ENCODE measurements at regions not wholly inside any gene's neighbourhood (a gene's known extent, or its start where the extent isn't known, plus 50 kb on each side); places are given as distances from the start of the nearest gene placed in this dataset.
A peak's percentile ranks its signal among the peaks of the same experiment; 100 is the strongest.

GRCh38 chr3:107428051-107428858 is 51.0 kb downstream of the CCDC54 start:
- no peak overlapping the region for H3K4me3 Mint-ChIP-seq
- ATAC-seq (no peak), DNase-seq (no peak)
- H3K4me1 Mint-ChIP-seq, result peaks cover 12% of the 10 kb centered on the region
- no peaks in the 10 kb centered on the region for H3K36me3 Mint-ChIP-seq (ENCODE audit: low read depth)
- no peaks in the 10 kb centered on the region for H3K9me3 ChIP-seq (ENCODE audit: control insufficient read depth, low read length, poor library complexity, severe bottlenecking)
- H3K27me3 Mint-ChIP-seq, result no peaks in the 10 kb centered on the region
- no peak overlapping the region for H3K27ac Mint-ChIP-seq

- ATAC-seq (peak; percentile 73), DNase-seq (peak; percentile 25 to 37 (median 32))
- Mint-ChIP-seq H3K27me3 (peaks cover 5% of the 10 kb centered on the region), H3K4me3 (peak overlapping the region; percentile 92), H3K4me1 (peaks cover 12% of the 10 kb centered on the region), H3K27ac (no peak overlapping the region), H3K36me3 (ENCODE audit: low read depth) (no peaks in the 10 kb centered on the region)
- H3K9me3 ChIP-seq (ENCODE audit: control insufficient read depth, low read length, poor library complexity, severe bottlenecking), result no peaks in the 10 kb centered on the region
Observed at GRCh38 chr3:107429320-107430181, 52.3 kb downstream of the CCDC54 start.

DNA sequence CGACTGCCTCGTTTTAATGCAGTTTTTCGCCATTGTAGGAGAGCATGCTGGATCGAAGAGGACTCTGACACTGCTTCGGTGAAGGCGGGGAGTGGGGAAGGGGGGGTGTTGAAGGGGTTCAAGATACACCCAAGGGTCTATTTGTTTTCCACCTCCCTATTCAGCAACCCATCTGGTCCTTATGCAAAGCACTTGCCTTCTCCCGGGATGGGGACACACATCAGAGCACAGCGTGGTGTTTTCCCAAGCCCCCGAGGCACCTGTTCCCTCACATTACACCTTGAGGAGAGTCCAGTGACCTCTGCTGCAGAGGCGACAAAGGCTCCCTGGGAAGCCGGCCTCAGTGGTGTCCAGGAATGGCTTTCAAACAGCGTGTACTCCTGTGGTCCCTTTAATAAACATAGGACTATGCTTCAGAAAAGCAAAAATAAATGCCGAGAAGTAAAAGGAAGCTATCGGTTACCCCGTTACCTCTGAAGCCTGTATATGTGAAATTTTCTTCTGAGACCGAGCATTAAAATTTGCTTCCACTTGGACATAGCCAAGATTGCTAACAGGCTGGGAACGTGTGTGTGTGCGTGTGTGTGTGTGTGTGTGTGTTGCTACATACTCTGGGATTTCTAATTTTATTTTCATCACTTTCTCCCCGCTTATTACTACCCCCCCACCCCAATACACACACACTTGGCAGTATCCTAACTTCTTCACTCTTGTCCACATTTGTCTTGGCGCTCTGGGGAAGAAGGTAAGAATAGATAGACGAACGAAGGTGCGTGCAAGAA is 53.2 kb downstream of the CCDC54 start:
- no peak for DNase-seq
- no peaks in the 10 kb centered on the region for H3K36me3 Mint-ChIP-seq (ENCODE audit: low read depth)
- no peak overlapping the region for H3K27ac Mint-ChIP-seq
- peaks cover 5% of the 10 kb centered on the region for H3K27me3 Mint-ChIP-seq
- ATAC-seq, result peak; percentile 8
- H3K9me3 ChIP-seq (ENCODE audit: control insufficient read depth, low read length, poor library complexity, severe bottlenecking), result no peaks in the 10 kb centered on the region
- peak overlapping the region; percentile 92 for H3K4me3 Mint-ChIP-seq
- H3K4me1 Mint-ChIP-seq, result peaks cover 12% of the 10 kb centered on the region

- no peaks in the 10 kb centered on the region for H3K9me3 ChIP-seq (ENCODE audit: control insufficient read depth, low read length, poor library complexity, severe bottlenecking)
- Mint-ChIP-seq H3K27ac (no peak overlapping the region), H3K36me3 (ENCODE audit: low read depth) (no peaks in the 10 kb centered on the region), H3K4me1 (peaks cover 12% of the 10 kb centered on the region), H3K27me3 (peaks cover 5% of the 10 kb centered on the region), H3K4me3 (peak overlapping the region; percentile 92)
- ATAC-seq (peak; percentile 20), DNase-seq (no peak)
Observed at GRCh38 chr3:107430996-107431245, 53.7 kb downstream of the CCDC54 start.

DNA sequence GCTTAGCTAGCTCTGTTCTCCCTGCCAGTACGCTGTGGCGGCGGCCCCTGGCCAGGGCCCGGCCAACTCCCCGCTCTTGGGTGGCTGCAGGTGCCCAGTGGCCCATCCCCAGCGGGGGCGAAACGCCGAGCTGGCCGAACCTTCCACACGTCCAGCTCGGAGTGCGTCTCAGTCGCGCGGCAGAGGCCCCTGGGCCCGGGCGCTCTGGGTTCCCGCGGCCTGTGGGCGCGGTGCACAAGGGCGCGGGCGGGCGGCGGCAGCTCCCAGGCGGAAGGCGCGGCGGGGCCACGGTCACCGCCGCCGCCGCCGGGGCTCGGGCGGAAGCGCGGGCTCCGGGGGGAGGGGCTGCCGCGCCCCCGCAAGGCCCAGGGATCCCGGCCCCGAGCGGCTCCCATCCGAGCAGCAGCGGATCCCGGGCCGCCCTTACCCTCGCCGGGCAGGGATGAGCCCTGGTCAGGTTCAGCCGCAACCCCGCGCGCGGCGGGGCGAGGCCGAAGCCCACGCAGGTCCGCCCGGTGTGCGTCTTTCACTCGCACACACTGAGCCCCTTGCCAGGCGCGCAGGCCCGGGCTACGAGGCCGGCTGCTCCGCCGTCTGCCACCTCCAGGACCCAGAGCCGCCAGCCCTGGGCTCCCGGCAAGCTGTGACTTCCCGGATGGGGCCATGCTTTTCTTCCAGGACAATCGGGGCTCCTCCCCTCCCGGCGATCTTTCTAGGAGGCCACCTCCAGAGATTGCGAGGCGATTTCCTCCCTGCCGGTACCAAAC is 54.2 kb downstream of the CCDC54 start:
- H3K4me1 Mint-ChIP-seq, result peaks cover 12% of the 10 kb centered on the region
- peaks cover 5% of the 10 kb centered on the region for H3K27me3 Mint-ChIP-seq
- DNase-seq (peak; percentile 15 to 34 (median 17)), ATAC-seq (peak; percentile 71)
- no peaks in the 10 kb centered on the region for H3K36me3 Mint-ChIP-seq (ENCODE audit: low read depth)
- H3K4me3 Mint-ChIP-seq, result peak overlapping the region; percentile 92
- no peaks in the 10 kb centered on the region for H3K9me3 ChIP-seq (ENCODE audit: control insufficient read depth, low read length, poor library complexity, severe bottlenecking)
- H3K27ac Mint-ChIP-seq, result peak overlapping the region; percentile 59

- Mint-ChIP-seq H3K27ac (peak overlapping the region; percentile 59), H3K36me3 (ENCODE audit: low read depth) (no peaks in the 10 kb centered on the region), H3K27me3 (peaks cover 5% of the 10 kb centered on the region), H3K4me3 (peak overlapping the region; percentile 92), H3K4me1 (peaks cover 12% of the 10 kb centered on the region)
- H3K9me3 ChIP-seq (ENCODE audit: control insufficient read depth, low read length, poor library complexity, severe bottlenecking), result no peaks in the 10 kb centered on the region
- ATAC-seq (no peak), DNase-seq (no peak)
Observed at GRCh38 chr3:107432013-107432515, 54.8 kb downstream of the CCDC54 start.

DNA sequence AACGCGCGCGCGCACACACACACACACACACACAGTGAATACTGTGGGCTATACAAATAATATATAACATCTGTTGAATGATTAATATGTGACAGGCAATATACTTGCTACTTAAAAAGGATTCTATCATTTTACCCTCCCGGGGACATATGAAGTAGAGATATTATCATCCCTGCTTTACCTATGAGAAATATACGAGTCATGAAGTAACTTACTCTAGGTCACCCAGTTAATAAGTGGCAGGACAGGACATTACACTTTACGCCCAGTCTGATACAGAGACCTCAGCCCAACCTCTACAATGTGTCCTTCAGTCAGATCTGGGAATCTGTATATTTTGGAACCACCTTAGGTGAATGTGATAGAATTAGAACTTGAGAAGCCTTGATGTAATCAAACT is 55.4 kb downstream of the CCDC54 start:
- peaks cover 12% of the 10 kb centered on the region for H3K4me1 Mint-ChIP-seq
- no peak overlapping the region for H3K4me3 Mint-ChIP-seq
- peak overlapping the region; percentile 59 for H3K27ac Mint-ChIP-seq
- no peak for DNase-seq
- H3K27me3 Mint-ChIP-seq, result peaks cover 5% of the 10 kb centered on the region
- no peaks in the 10 kb centered on the region for H3K9me3 ChIP-seq (ENCODE audit: control insufficient read depth, low read length, poor library complexity, severe bottlenecking)
- H3K36me3 Mint-ChIP-seq (ENCODE audit: low read depth), result no peaks in the 10 kb centered on the region
- ATAC-seq, result no peak

DNA sequence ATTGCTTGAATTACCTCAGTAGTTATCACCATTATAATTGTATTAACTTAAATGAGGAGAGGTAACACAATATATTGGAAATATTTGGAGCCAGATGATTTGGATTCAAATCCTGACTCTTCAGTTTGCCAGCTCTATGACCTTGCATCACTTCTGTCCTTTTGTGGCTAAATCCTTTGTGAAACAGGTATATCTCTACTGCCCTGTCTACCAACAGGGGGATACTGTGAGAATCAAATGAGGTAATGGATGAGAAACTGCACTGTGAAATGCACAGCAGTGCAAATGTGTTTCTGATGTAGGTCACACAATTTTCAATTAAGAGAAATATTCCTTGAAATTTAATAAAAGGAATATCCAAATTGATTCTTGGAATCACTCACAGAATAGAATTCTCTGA is 58.8 kb downstream of the CCDC54 start:
- H3K36me3 Mint-ChIP-seq (ENCODE audit: low read depth), result no peaks in the 10 kb centered on the region
- no peak overlapping the region for H3K27ac Mint-ChIP-seq
- H3K27me3 Mint-ChIP-seq, result peaks cover 5% of the 10 kb centered on the region

DNA sequence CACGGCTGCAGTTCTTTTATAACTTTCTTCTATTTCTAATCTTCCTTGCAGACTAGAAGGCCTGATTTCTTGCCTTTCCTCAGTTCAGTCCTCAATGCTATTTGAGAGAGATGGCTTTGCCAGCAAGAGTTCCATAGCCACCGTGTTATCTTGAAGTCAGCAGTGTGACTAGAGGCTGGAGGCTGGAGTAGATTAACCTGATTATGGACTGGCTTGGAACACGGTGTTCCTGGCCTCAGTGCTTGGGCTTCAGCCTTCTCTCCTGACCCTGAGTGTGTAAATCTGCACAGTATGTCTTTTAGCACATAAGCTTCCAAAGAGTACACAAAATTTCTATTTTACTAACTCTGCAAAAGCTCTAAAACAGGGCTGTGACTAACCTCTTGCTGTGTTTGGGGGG is 61.4 kb downstream of the CCDC54 start:
- H3K4me1 Mint-ChIP-seq, result no peaks in the 10 kb centered on the region
- no peaks in the 10 kb centered on the region for H3K36me3 Mint-ChIP-seq (ENCODE audit: low read depth)
- no peak overlapping the region for H3K4me3 Mint-ChIP-seq
- peaks cover 5% of the 10 kb centered on the region for H3K27me3 Mint-ChIP-seq
- ATAC-seq (no peak), DNase-seq (no peak)
- no peaks in the 10 kb centered on the region for H3K9me3 ChIP-seq (ENCODE audit: control insufficient read depth, low read length, poor library complexity, severe bottlenecking)
- no peak overlapping the region for H3K27ac Mint-ChIP-seq

More for the DNA sequence above, 58.8 kb downstream of the CCDC54 start:
- H3K9me3 ChIP-seq (ENCODE audit: control insufficient read depth, low read length, poor library complexity, severe bottlenecking), result no peaks in the 10 kb centered on the region
- Mint-ChIP-seq H3K4me3 (no peak overlapping the region), H3K4me1 (peaks cover 2% of the 10 kb centered on the region)
- ATAC-seq, result no peak
- no peak for DNase-seq

- Mint-ChIP-seq H3K27ac (no peak overlapping the region), H3K4me1 (no peaks in the 10 kb centered on the region), H3K27me3 (no peaks in the 10 kb centered on the region), H3K36me3 (ENCODE audit: low read depth) (no peaks in the 10 kb centered on the region), H3K4me3 (no peak overlapping the region)
- DNase-seq (no peak), ATAC-seq (no peak)
- H3K9me3 ChIP-seq (ENCODE audit: control insufficient read depth, low read length, poor library complexity, severe bottlenecking), result no peaks in the 10 kb centered on the region
Observed at GRCh38 chr3:107441617-107442016, 64.4 kb downstream of the CCDC54 start.

DNA sequence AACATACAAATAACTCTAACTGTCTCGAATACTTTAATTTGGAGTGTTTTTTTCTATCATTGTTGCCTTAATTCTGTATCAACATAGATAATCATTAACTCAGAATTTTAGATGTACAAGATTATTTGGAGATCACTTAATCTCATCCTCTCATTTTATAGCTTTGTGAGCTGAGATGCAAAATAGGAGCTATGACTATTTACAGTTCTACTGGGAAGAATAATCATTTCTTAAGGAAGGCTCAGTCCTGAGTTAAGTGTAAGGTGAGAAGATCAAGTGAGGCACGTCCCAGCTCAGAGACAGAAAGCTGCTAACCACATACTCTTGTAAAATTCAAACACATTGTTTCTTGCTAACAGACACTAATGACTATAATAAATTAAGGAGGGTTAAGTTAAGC is 66.2 kb downstream of the CCDC54 start:
- no peaks in the 10 kb centered on the region for H3K27me3 Mint-ChIP-seq
- no peaks in the 10 kb centered on the region for H3K9me3 ChIP-seq (ENCODE audit: control insufficient read depth, low read length, poor library complexity, severe bottlenecking)
- no peak overlapping the region for H3K4me3 Mint-ChIP-seq
- H3K36me3 Mint-ChIP-seq (ENCODE audit: low read depth), result no peaks in the 10 kb centered on the region
- ATAC-seq, result no peak
- no peak for DNase-seq
- no peak overlapping the region for H3K27ac Mint-ChIP-seq
- H3K4me1 Mint-ChIP-seq, result no peaks in the 10 kb centered on the region

- no peaks in the 10 kb centered on the region for H3K36me3 Mint-ChIP-seq (ENCODE audit: low read depth)
Observed at GRCh38 chr3:107446706-107447105, 69.5 kb downstream of the CCDC54 start.

More at GRCh38 chr3:107446706-107447105, 69.5 kb downstream of the CCDC54 start:
- Mint-ChIP-seq H3K27ac (no peak overlapping the region), H3K27me3 (no peaks in the 10 kb centered on the region), H3K4me3 (no peak overlapping the region), H3K4me1 (no peaks in the 10 kb centered on the region)
- no peak for DNase-seq
- ATAC-seq, result no peak
- no peaks in the 10 kb centered on the region for H3K9me3 ChIP-seq (ENCODE audit: control insufficient read depth, low read length, poor library complexity, severe bottlenecking)

Data from T-helper 17 cell (primary cell).